Endothelial cell of hepatic sinusoid (primary cell): ENCODE measurements at regions not wholly inside any gene's neighbourhood (a gene's known extent, or its start where the extent isn't known, plus 50 kb on each side); places are given as distances from the start of the nearest gene placed in this dataset.
"Not testable (repeated sequence)": the region's sequence is repeated elsewhere in the genome, so short reads cannot be mapped to it uniquely, and the experiment has no call there.

Experiments used
- in situ Hi-C: cut with HindIII; loops from 2 replicates; pipeline ENCODE4 v1.10.0; 2017; ENCODE audit warnings: low sequenced_read_pairs

GRCh38 chr7:94301024-94301586 is 93.6 kb upstream of the COL1A2 start:
- in situ Hi-C loops: no loop called here

GRCh38 chr7:94303118-94303517 is 91.6 kb upstream of the COL1A2 start:
- in situ Hi-C loops: no loop called here

- in situ Hi-C loops: no loop called here
Observed at GRCh38 chr7:94303695-94304094, 91.0 kb upstream of the COL1A2 start.

- in situ Hi-C loops: no loop called here
Observed at GRCh38 chr7:94304878-94305277, 89.8 kb upstream of the COL1A2 start.

- in situ Hi-C loops: no loop called here
Observed at GRCh38 chr7:94305836-94306235, 88.9 kb upstream of the COL1A2 start.

GRCh38 chr7:94307399-94308048 is 87.2 kb upstream of the COL1A2 start:
- in situ Hi-C loops: no loop called here

- in situ Hi-C loops: no loop called here
Observed at GRCh38 chr7:94311515-94311914, 83.2 kb upstream of the COL1A2 start.

GRCh38 chr7:94313926-94314325 is 80.8 kb upstream of the COL1A2 start:
- in situ Hi-C loops: no loop called here

GRCh38 chr7:94314413-94315410 is 80.0 kb upstream of the COL1A2 start:
- in situ Hi-C loops: no loop called here

GRCh38 chr7:94321138-94321537 is 73.6 kb upstream of the COL1A2 start:
- in situ Hi-C loops: not testable (repeated sequence)

GRCh38 chr7:94323844-94324243 is 70.9 kb upstream of the COL1A2 start:
- in situ Hi-C loops: no loop called here

GRCh38 chr7:94324380-94325121 is 70.1 kb upstream of the COL1A2 start:
- in situ Hi-C loops: no loop called here

GRCh38 chr7:94325122-94325475 is 69.6 kb upstream of the COL1A2 start:
- in situ Hi-C loops: no loop called here

- in situ Hi-C loops: no loop called here
Observed at GRCh38 chr7:94330269-94331020, 64.2 kb upstream of the COL1A2 start.

GRCh38 chr7:94332571-94332970 is 62.1 kb upstream of the COL1A2 start:
- in situ Hi-C loops: no loop called here

GRCh38 chr7:94333810-94334209 is 60.9 kb upstream of the COL1A2 start:
- in situ Hi-C loops: no loop called here

- in situ Hi-C loops: no loop called here
Observed at GRCh38 chr7:94335586-94335985, 59.1 kb upstream of the COL1A2 start.

GRCh38 chr7:94336009-94336408 is 58.7 kb upstream of the COL1A2 start:
- in situ Hi-C loops: no loop called here

GRCh38 chr7:94338921-94339371 is 55.7 kb upstream of the COL1A2 start:
- in situ Hi-C loops: no loop called here

- in situ Hi-C loops: no loop called here
Observed at GRCh38 chr7:94344826-94345225, 49.9 kb upstream of the COL1A2 start.
